GM23248 (cell line): ENCODE measurements at regions not wholly inside any gene's neighbourhood (a gene's known extent, or its start where the extent isn't known, plus 50 kb on each side); places are given as distances from the start of the nearest gene placed in this dataset.

Experiments
- DNase-seq: peaks from one replicate; pipeline ENCODE4 v3.0.0-alpha.2; 2015
- H2AFZ ChIP-seq: fragments of 200-600 bp; sonication (generic); 2 replicates; pipeline ENCODE4 v1.6.1; 2016; ENCODE audit warnings: antibody characterized with exemption
- H3F3A ChIP-seq: fragments of 200-600 bp; sonication (generic); 2 replicates; pipeline ENCODE4 v1.6.1; 2016; ENCODE audit warnings: mild to moderate bottlenecking, antibody characterized with exemption, mixed run types; ENCODE audit not compliant: insufficient read depth
- H3K27ac ChIP-seq: fragments of 200-600 bp; sonication (generic); 2 replicates; pipeline ENCODE4 v1.5.1; 2016; ENCODE audit warnings: mild to moderate bottlenecking
- H3K27me3 ChIP-seq: fragments of 200-600 bp; sonication (generic); replicated peaks from 2 replicates; pipeline ENCODE4 v1.6.1; 2016; ENCODE audit warnings: mild to moderate bottlenecking; ENCODE audit not compliant: insufficient read depth
- H3K36me3 ChIP-seq: fragments of 200-600 bp; sonication (generic); 2 replicates; pipeline ENCODE4 v1.6.1; 2016; ENCODE audit warnings: low read depth, mild to moderate bottlenecking
- H3K4me1 ChIP-seq: fragments of 200-600 bp; sonication (generic); 2 replicates; pipeline ENCODE4 v1.6.1; 2016; ENCODE audit warnings: mild to moderate bottlenecking; ENCODE audit not compliant: insufficient read depth
- H3K4me2 ChIP-seq: fragments of 200-600 bp; sonication (generic); one replicate; pipeline ENCODE4 v1.6.1; 2016; ENCODE audit warnings: mild to moderate bottlenecking; ENCODE audit not compliant: unreplicated experiment
- H3K4me3 ChIP-seq: fragments of 200-600 bp; sonication (generic); 2 replicates; pipeline ENCODE4 v1.5.1; 2016; ENCODE audit warnings: mild to moderate bottlenecking
- H3K79me2 ChIP-seq: fragments of 200-600 bp; sonication (generic); 2 replicates; pipeline ENCODE4 v1.6.1; 2016; ENCODE audit warnings: mild to moderate bottlenecking; ENCODE audit not compliant: insufficient read depth
- H3K9ac ChIP-seq: fragments of 200-600 bp; sonication (generic); 2 replicates; pipeline ENCODE4 v1.6.1; 2016; ENCODE audit warnings: mild to moderate bottlenecking
- H3K9me2 ChIP-seq: fragments of 200-600 bp; sonication (generic); 2 replicates; pipeline ENCODE4 v1.6.1; 2016; ENCODE audit warnings: mixed run types, mild to moderate bottlenecking, moderate library complexity; ENCODE audit not compliant: insufficient read depth
- H3K9me3 ChIP-seq: fragments of 200-600 bp; sonication (generic); one replicate; pipeline ENCODE4 v1.6.1; 2017; ENCODE audit warnings: low read depth
- H4K20me1 ChIP-seq: fragments of 200-600 bp; sonication (generic); 2 replicates; pipeline ENCODE4 v1.6.0; 2016; ENCODE audit not compliant: insufficient read depth
- EZH2 ChIP-seq: fragments of 200-600 bp; sonication (generic); IDR thresholded peaks from 2 replicates; pipeline ENCODE4 v1.6.1; 2018; ENCODE audit warnings: antibody characterized with exemption, mild to moderate bottlenecking; ENCODE audit not compliant: insufficient read depth, poor library complexity, severe bottlenecking
- EZH2phosphoT487 ChIP-seq: fragments of 200-600 bp; sonication (generic); IDR thresholded peaks from 2 replicates; pipeline ENCODE4 v1.6.1; 2018; ENCODE audit warnings: antibody characterized with exemption, moderate library complexity, mild to moderate bottlenecking, low read depth; ENCODE audit not compliant: insufficient read depth
- WGBS, 2 experiments: methylation state at CpG; one replicate each; pipeline ENCODE4 v1.1.6; 2015 to 2017; ENCODE audit warnings: low lambda C conversion rate in 2 of 2, low coverage in 1 of 2; ENCODE audit errors: missing lambda C conversion rate in 2 of 2; 5-methylcytosine and 5-hydroxymethylcytosine counted together
- in situ Hi-C: fragments of 300-500 bp; cut with MboI; formaldehyde crosslinking; loops from 2 replicates; pipeline ENCODE4 v1.15.0; 2020

DNA sequence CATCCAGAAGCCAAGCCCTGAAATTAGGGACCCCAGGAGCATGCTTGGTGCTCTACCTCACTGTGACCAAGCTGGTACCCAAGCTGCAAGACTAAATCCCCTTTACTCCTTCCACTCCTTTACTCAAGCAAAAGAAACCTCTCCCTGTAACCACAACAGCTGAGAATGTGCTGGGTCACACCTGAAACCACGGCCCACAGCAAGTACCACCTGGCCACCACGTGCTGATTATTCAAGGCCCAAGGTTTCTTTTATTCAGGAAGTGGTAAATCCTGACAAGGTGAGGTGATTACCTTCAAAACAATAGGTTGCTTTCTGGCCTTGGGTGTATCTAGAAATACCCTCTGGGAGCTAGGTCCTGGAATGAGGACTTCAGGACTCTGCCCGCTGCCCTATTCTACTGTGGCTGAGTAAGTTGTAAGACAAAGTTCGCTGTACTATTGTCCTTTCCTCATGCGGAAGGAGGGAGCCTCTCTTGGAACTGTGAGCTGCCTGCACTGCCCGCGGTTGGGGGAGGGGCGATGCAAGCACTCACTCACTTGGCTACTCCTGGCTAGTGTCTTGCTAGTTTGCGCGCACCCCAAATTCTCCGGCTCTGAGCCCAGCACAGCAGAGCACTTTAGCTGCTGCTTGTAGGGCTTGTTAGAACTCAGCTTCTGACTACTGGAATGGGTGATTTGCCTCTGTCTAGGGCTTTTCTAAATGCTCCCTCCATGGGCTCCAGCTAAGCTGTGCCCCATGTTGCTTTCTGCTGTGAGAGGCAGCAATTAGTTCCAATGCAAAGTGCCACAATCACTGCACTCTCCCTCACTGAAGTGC lies 487.1 kb upstream of the CNTN3 start:
- in situ Hi-C loops: no loop called here
- 16 to 20% methylated on average over 11 of the region's 11 CpGs for WGBS, 2 experiments
- H3K79me2 ChIP-seq: no peaks in the 10 kb centered on the region

GRCh38 chr3:75110741-75111140 lies 496.3 kb upstream of the CNTN3 start:
- no peaks in the 10 kb centered on the region for H3K79me2 ChIP-seq
- no peak overlapping the region for H2AFZ ChIP-seq
- no peak for TF ChIP-seq EZH2phosphoT487
- H3F3A ChIP-seq: no peaks in the 10 kb centered on the region
- no peak for DNase-seq
- no peak overlapping the region for H3K27ac ChIP-seq
- no peaks in the 10 kb centered on the region for H3K27me3 ChIP-seq
- H4K20me1 ChIP-seq: no peaks in the 10 kb centered on the region
- 21 to 23% methylated on average over 1 of the region's 1 CpG for WGBS, 2 experiments
- no peaks in the 10 kb centered on the region for H3K9me3 ChIP-seq
- H3K4me1 ChIP-seq: no peaks in the 10 kb centered on the region
- H3K9me2 ChIP-seq: no peaks in the 10 kb centered on the region
- in situ Hi-C loops: no loop called here
- no peaks in the 10 kb centered on the region for H3K36me3 ChIP-seq
- H3K4me3 ChIP-seq: no peak overlapping the region
- no peak overlapping the region for H3K4me2 ChIP-seq
- no peak overlapping the region for H3K9ac ChIP-seq

More for the DNA sequence above, 487.1 kb upstream of the CNTN3 start:
- Histone ChIP-seq H3K27ac (no peak overlapping the region), H4K20me1 (no peaks in the 10 kb centered on the region), H3F3A (no peaks in the 10 kb centered on the region), H3K4me1 (no peaks in the 10 kb centered on the region), H3K9ac (no peak overlapping the region), H2AFZ (no peak overlapping the region), H3K27me3 (no peaks in the 10 kb centered on the region), H3K36me3 (no peaks in the 10 kb centered on the region), H3K9me2 (no peaks in the 10 kb centered on the region), H3K9me3 (peaks cover 3% of the 10 kb centered on the region), H3K4me3 (no peak overlapping the region), H3K4me2 (no peak overlapping the region)
- DNase-seq: no peak
- no peak for TF ChIP-seq EZH2
- TF ChIP-seq EZH2phosphoT487: no peak

DNA sequence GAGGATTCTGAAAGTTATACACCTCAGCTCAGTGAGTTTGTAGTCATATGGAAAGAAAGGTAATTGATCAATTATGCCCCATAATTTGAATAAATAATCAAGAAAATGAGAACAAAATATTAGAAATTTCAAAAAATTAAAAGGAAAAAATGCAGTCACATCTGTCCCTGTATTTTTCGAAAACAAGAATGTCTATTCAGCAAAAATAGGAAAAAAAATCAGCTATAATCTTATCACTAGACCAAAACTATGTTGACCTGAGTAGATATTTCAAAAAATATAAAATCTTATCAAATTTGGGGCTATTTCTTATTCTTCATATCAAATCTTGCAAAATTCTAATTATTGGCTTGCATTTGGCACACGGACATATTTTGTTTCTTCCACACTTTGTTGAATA lies 501.2 kb upstream of the CNTN3 start:
- no peaks in the 10 kb centered on the region for H3K27me3 ChIP-seq
- TF ChIP-seq EZH2 (no peak), EZH2phosphoT487 (no peak)
- H3K9ac ChIP-seq: no peak overlapping the region
- 27% methylated on average over 2 of the region's 2 CpGs for WGBS, 2 experiments
- no peaks in the 10 kb centered on the region for H3K9me3 ChIP-seq
- no peaks in the 10 kb centered on the region for H3K36me3 ChIP-seq
- no peak for DNase-seq
- no peaks in the 10 kb centered on the region for H3K4me1 ChIP-seq
- H3K4me3 ChIP-seq: no peak overlapping the region
- H3K79me2 ChIP-seq: no peaks in the 10 kb centered on the region
- no peak overlapping the region for H3K27ac ChIP-seq
- H2AFZ ChIP-seq: no peak overlapping the region
- no peaks in the 10 kb centered on the region for H3K9me2 ChIP-seq
- in situ Hi-C loops: no loop called here
- H3K4me2 ChIP-seq: no peak overlapping the region
- no peaks in the 10 kb centered on the region for H4K20me1 ChIP-seq
- H3F3A ChIP-seq: no peaks in the 10 kb centered on the region

DNA sequence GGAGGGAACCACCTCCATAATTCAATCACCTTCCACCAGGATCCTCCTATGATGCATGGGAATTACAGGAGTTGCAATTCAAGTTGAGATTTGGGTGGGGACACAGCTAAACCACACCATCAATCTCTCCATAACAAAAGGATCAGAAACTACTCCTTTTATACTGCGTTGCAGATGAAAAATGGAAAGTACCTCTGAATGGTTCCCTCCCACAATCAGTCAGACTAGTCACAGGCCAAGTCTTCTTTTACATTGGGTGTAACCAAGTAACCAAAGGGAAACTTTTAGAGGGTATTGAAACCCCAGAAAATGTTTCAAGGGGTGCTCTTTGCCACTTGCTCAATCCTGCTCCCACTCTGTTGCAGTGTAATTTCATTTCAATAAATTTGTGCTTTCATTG lies 504.3 kb upstream of the CNTN3 start:
- H3K4me1 ChIP-seq: no peaks in the 10 kb centered on the region
- H3K4me2 ChIP-seq: no peak overlapping the region
- DNase-seq: no peak
- no peaks in the 10 kb centered on the region for H3K9me3 ChIP-seq
- no peaks in the 10 kb centered on the region for H3F3A ChIP-seq
- in situ Hi-C loops: no loop called here
- no peaks in the 10 kb centered on the region for H4K20me1 ChIP-seq
- TF ChIP-seq EZH2phosphoT487 (no peak), EZH2 (no peak)
- no peak overlapping the region for H3K27ac ChIP-seq
- no peak overlapping the region for H3K4me3 ChIP-seq
- WGBS, 2 experiments: 60 to 70% methylated on average over 1 of the region's 1 CpG
- H3K36me3 ChIP-seq: no peaks in the 10 kb centered on the region
- H3K27me3 ChIP-seq: no peaks in the 10 kb centered on the region
- H2AFZ ChIP-seq: no peak overlapping the region
- no peaks in the 10 kb centered on the region for H3K79me2 ChIP-seq
- H3K9ac ChIP-seq: no peak overlapping the region
- H3K9me2 ChIP-seq: no peaks in the 10 kb centered on the region

DNA sequence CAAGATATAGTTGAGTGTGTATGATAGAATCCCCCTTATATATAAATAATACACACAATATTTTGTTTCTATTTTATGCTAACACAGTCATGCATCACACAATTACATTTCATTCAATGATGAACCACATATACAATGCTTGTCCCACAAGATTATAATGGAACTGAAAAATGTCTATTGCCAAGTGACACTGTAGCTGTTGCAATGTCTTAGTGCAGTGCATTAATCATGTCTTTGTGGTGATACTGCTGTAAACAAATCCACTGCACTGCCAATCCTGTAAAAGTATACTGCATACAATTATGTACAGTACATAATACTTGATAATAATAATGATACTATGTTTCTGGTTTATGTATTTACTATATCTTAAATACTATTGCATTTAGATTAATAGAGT lies 512.1 kb upstream of the CNTN3 start:
- Histone ChIP-seq H3K79me2 (no peaks in the 10 kb centered on the region), H3K27me3 (no peaks in the 10 kb centered on the region), H3F3A (no peaks in the 10 kb centered on the region), H3K9me2 (no peaks in the 10 kb centered on the region; the same call in 1 of the 2 replicates), H3K4me1 (no peaks in the 10 kb centered on the region), H3K27ac (no peak overlapping the region), H4K20me1 (no peaks in the 10 kb centered on the region), H3K36me3 (no peaks in the 10 kb centered on the region), H3K4me3 (no peak overlapping the region), H2AFZ (no peak overlapping the region), H3K9ac (no peak overlapping the region), H3K9me3 (no peaks in the 10 kb centered on the region), H3K4me2 (no peak overlapping the region)
- DNase-seq: no peak
- TF ChIP-seq EZH2phosphoT487 (no peak), EZH2 (no peak)
- in situ Hi-C loops: no loop called here
